ENCODE measurements at regions not wholly inside any gene's neighbourhood (a gene's known extent, or its start where the extent isn't known, plus 50 kb on each side); places are given as distances from the start of the nearest gene placed in this dataset.

- Histone ChIP-seq H3K27ac (ENCODE audit: low read depth, low read length) (no peak overlapping the region), H4K20me1 (ENCODE audit: low read depth, low read length) (no peaks in the 10 kb centered on the region), H3K27me3 (ENCODE audit: low read length) (no peaks in the 10 kb centered on the region), H3K4me3 (ENCODE audit: insufficient read depth, low read length, poor library complexity, severe bottlenecking) (no peak overlapping the region), H3K9me3 (ENCODE audit: insufficient read depth, low read length) (no peaks in the 10 kb centered on the region), H3K36me3 (ENCODE audit: low read length) (no peaks in the 10 kb centered on the region), H3K9ac (ENCODE audit: low read length) (no peak overlapping the region), H3F3A (ENCODE audit: insufficient read depth) (no peaks in the 10 kb centered on the region), H3K9me2 (replicated peaks; ENCODE audit: insufficient read depth, low read length) (no peaks in the 10 kb centered on the region), H3K79me2 (ENCODE audit: insufficient read depth, low read length) (no peaks in the 10 kb centered on the region), H2AFZ (ENCODE audit: low read depth, low read length, severe bottlenecking) (no peak overlapping the region), H3K4me2 (ENCODE audit: low read depth, low read length, poor library complexity, severe bottlenecking) (no peak overlapping the region)
- TF ChIP-seq EZH2phosphoT487 (conservative IDR thresholded peaks at IDR 0.05; ENCODE audit: low read length), result no peak
- no peak for TF ChIP-seq CTCF (IDR thresholded peaks at IDR 0.05; ENCODE audit: insufficient read depth, low read length, poor library complexity, severe bottlenecking)
Observed at GRCh38 chr20:40522405-40522804, 166.6 kb downstream of the MAFB start.

- H4K20me1 ChIP-seq (ENCODE audit: low read depth, low read length), result no peaks in the 10 kb centered on the region
- H2AFZ ChIP-seq (ENCODE audit: low read depth, low read length, severe bottlenecking), result no peak overlapping the region
- no peaks in the 10 kb centered on the region for H3K9me3 ChIP-seq (ENCODE audit: insufficient read depth, low read length)
- H3F3A ChIP-seq (ENCODE audit: insufficient read depth), result no peaks in the 10 kb centered on the region
- H3K27ac ChIP-seq (ENCODE audit: low read depth, low read length), result no peak overlapping the region
- no peak overlapping the region for H3K9ac ChIP-seq (ENCODE audit: low read length)
- H3K36me3 ChIP-seq (ENCODE audit: low read length), result no peaks in the 10 kb centered on the region
- no peak overlapping the region for H3K4me2 ChIP-seq (ENCODE audit: low read depth, low read length, poor library complexity, severe bottlenecking)
- no peaks in the 10 kb centered on the region for H3K27me3 ChIP-seq (ENCODE audit: low read length)
- no peaks in the 10 kb centered on the region for H3K79me2 ChIP-seq (ENCODE audit: insufficient read depth, low read length)
- TF ChIP-seq EZH2phosphoT487 (conservative IDR thresholded peaks at IDR 0.05; ENCODE audit: low read length) (no peak), CTCF (IDR thresholded peaks at IDR 0.05; ENCODE audit: insufficient read depth, low read length, poor library complexity, severe bottlenecking) (no peak)
- no peak overlapping the region for H3K4me3 ChIP-seq (ENCODE audit: insufficient read depth, low read length, poor library complexity, severe bottlenecking)
- H3K9me2 ChIP-seq (replicated peaks; ENCODE audit: insufficient read depth, low read length), result no peaks in the 10 kb centered on the region
Observed at GRCh38 chr20:40521962-40522361, 167.1 kb downstream of the MAFB start.

- no peak overlapping the region for H3K4me3 ChIP-seq (ENCODE audit: insufficient read depth, low read length, poor library complexity, severe bottlenecking)
- no peaks in the 10 kb centered on the region for H3K79me2 ChIP-seq (ENCODE audit: insufficient read depth, low read length)
- H3K9ac ChIP-seq (ENCODE audit: low read length), result no peak overlapping the region
- no peak overlapping the region for H3K27ac ChIP-seq (ENCODE audit: low read depth, low read length)
- H3F3A ChIP-seq (ENCODE audit: insufficient read depth), result no peaks in the 10 kb centered on the region
- TF ChIP-seq EZH2phosphoT487 (conservative IDR thresholded peaks at IDR 0.05; ENCODE audit: low read length) (no peak), CTCF (IDR thresholded peaks at IDR 0.05; ENCODE audit: insufficient read depth, low read length, poor library complexity, severe bottlenecking) (no peak)
- H3K4me2 ChIP-seq (ENCODE audit: low read depth, low read length, poor library complexity, severe bottlenecking), result no peak overlapping the region
- no peaks in the 10 kb centered on the region for H3K27me3 ChIP-seq (ENCODE audit: low read length)
- no peaks in the 10 kb centered on the region for H3K36me3 ChIP-seq (ENCODE audit: low read length)
- no peaks in the 10 kb centered on the region for H4K20me1 ChIP-seq (ENCODE audit: low read depth, low read length)
- no peak overlapping the region for H2AFZ ChIP-seq (ENCODE audit: low read depth, low read length, severe bottlenecking)
- no peaks in the 10 kb centered on the region for H3K9me2 ChIP-seq (replicated peaks; ENCODE audit: insufficient read depth, low read length)
- no peaks in the 10 kb centered on the region for H3K9me3 ChIP-seq (ENCODE audit: insufficient read depth, low read length)
Observed at GRCh38 chr20:40519918-40520317, 169.1 kb downstream of the MAFB start.

Measured in SU-DHL-6 (cell line).